Activated naive CD4-positive, alpha-beta T cell treated with anti-CD3 and anti-CD28 coated beads, Interleukin-2, amount 10 ng/mL, durations not matched to agents 7 days and 5 days (primary cell): ENCODE measurements at regions not wholly inside any gene's neighbourhood (a gene's known extent, or its start where the extent isn't known, plus 50 kb on each side); places are given as distances from the start of the nearest gene placed in this dataset.
"Not testable (repeated sequence)": the region's sequence is repeated elsewhere in the genome, so short reads cannot be mapped to it uniquely, and the experiment has no call there.

Experiments
- CTCF ChIA-PET: fragments of 350-600 bp; sonication (Branson Sonifier 250); formaldehyde crosslinking; loops from one replicate; lab custom pipeline; 2021; ENCODE audit warnings: antibody characterized with exemption; lab: Charles Lee
- DNase-seq: peaks from one replicate; pipeline ENCODE4 v3.0.0-alpha.2; 2020
- H3K27ac Mint-ChIP-seq: one replicate; pipeline ENCODE4 v1.8.0; 2021; ENCODE audit warnings: mild to moderate bottlenecking, moderate library complexity, mixed read lengths
- H3K27me3 Mint-ChIP-seq: one replicate; pipeline ENCODE4 v1.8.0; 2021; ENCODE audit warnings: mild to moderate bottlenecking, mixed read lengths
- H3K36me3 Mint-ChIP-seq: one replicate; pipeline ENCODE4 v1.8.0; 2021; ENCODE audit warnings: mixed read lengths
- H3K4me1 Mint-ChIP-seq: one replicate; pipeline ENCODE4 v1.8.0; 2021; ENCODE audit warnings: mixed read lengths
- H3K4me3 Mint-ChIP-seq: one replicate; pipeline ENCODE4 v1.8.0; 2021; ENCODE audit warnings: mild to moderate bottlenecking, moderate library complexity, mixed read lengths
- H3K9me3 Mint-ChIP-seq: one replicate; pipeline ENCODE4 v1.8.0; 2021; ENCODE audit warnings: mixed read lengths

GRCh38 chr19:30255791-30256495 lies 116.2 kb upstream of the ZNF536 start:
- Mint-ChIP-seq H3K9me3 (peaks cover 3% of the 10 kb centered on the region), H3K36me3 (no peaks in the 10 kb centered on the region), H3K27me3 (peaks cover 42% of the 10 kb centered on the region), H3K4me1 (no peaks in the 10 kb centered on the region), H3K27ac (no peak overlapping the region), H3K4me3 (no peak overlapping the region)
- CTCF ChIA-PET = no interaction called here
- no peak for DNase-seq

GRCh38 chr19:30256496-30256850 lies 115.7 kb upstream of the ZNF536 start:
- Mint-ChIP-seq H3K9me3 (peaks cover 3% of the 10 kb centered on the region), H3K27me3 (peaks cover 42% of the 10 kb centered on the region), H3K4me3 (no peak overlapping the region), H3K36me3 (no peaks in the 10 kb centered on the region), H3K27ac (no peak overlapping the region), H3K4me1 (no peaks in the 10 kb centered on the region)
- no peak for DNase-seq
- CTCF ChIA-PET = no interaction called here

DNA sequence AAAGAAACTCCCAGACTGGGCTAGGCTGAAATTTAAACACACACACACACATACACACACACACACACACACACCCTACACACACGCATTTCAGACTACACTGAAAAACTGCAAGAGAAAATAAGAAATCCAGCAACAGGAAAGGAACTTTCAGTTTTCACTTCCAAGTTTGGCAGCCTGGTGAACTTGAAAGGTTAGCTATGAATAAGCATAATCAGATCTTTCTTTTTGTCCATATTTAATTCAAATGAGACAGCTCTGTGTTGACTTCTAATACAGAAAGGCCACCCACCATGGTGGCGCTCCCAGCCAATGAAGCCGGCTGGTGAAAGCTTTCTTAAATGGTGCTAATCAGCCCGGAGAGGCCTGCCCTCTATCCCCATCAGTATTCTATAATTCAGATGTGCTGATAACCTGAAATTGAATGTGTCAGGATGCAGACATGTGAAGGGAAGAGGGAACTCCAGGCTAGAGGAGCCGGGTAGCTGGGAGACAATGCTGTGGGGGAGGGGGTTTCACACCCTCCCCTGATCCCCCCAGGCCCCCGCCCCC lies 108.3 kb upstream of the ZNF536 start:
- Mint-ChIP-seq H3K9me3 (peaks cover 3% of the 10 kb centered on the region), H3K4me1 (no peaks in the 10 kb centered on the region), H3K27me3 (no peaks in the 10 kb centered on the region), H3K36me3 (no peaks in the 10 kb centered on the region), H3K27ac (no peak overlapping the region), H3K4me3 (no peak overlapping the region)
- CTCF ChIA-PET = no interaction called here
- DNase-seq = no peak

GRCh38 chr19:30265918-30266317 lies 106.3 kb upstream of the ZNF536 start:
- H3K36me3 Mint-ChIP-seq, H3K27ac Mint-ChIP-seq, CTCF ChIA-PET, H3K27me3 Mint-ChIP-seq, H3K9me3 Mint-ChIP-seq, H3K4me3 Mint-ChIP-seq, H3K4me1 Mint-ChIP-seq, DNase-seq: not testable (repeated sequence)

DNA sequence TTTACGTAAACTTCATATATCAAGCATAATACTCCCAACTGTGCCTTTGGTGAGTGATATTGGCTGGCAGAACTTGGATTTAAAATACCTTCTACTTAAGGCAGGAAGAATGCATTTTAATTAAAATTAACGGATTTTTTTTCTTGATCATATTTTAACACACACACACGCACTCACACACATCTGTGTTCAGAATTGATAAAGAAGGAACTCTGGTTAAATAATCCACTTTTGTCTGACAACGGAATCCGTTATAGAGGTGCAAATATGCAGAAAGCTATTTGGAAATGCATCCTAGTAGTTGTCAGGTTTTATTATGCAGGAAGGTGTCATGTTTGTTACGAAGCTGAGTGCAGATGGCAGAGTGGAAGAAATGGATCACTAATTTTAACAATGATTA lies 105.5 kb upstream of the ZNF536 start:
- Mint-ChIP-seq H3K4me3 (no peak overlapping the region), H3K27ac (no peak overlapping the region), H3K9me3 (no peaks in the 10 kb centered on the region), H3K27me3 (no peaks in the 10 kb centered on the region), H3K36me3 (no peaks in the 10 kb centered on the region), H3K4me1 (no peaks in the 10 kb centered on the region)
- no peak for DNase-seq
- CTCF ChIA-PET = no interaction called here

DNA sequence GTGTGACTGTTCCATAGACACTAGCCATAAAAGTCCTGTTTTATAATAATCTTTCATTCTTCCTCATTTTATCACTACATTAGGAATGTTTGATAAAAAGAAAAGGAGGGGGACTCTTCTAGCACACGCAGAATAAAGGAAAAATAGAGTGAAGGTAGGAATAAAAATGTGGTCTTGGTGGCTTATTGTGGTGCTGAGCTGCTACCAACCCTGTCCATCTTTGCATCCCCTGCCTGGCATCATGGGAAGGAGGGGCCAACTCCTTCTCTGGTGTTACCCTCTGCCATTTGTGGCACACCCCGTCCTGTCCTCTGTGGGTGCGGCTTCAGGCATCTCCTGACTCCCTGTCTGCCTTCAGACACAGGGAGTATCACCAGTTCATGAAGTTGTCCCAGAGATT lies 104.9 kb upstream of the ZNF536 start:
- H3K27ac Mint-ChIP-seq = no peak overlapping the region
- H3K9me3 Mint-ChIP-seq = no peaks in the 10 kb centered on the region
- no peaks in the 10 kb centered on the region for H3K36me3 Mint-ChIP-seq

GRCh38 chr19:30268601-30269000 lies 103.6 kb upstream of the ZNF536 start:
- CTCF ChIA-PET = no interaction called here
- Mint-ChIP-seq H3K27ac (no peak overlapping the region), H3K4me3 (no peak overlapping the region), H3K9me3 (peaks cover 6% of the 10 kb centered on the region), H3K36me3 (no peaks in the 10 kb centered on the region), H3K4me1 (no peaks in the 10 kb centered on the region), H3K27me3 (no peaks in the 10 kb centered on the region)
- no peak for DNase-seq

More for the DNA sequence above, 104.9 kb upstream of the ZNF536 start:
- H3K4me1 Mint-ChIP-seq = no peaks in the 10 kb centered on the region
- CTCF ChIA-PET = no interaction called here
- H3K27me3 Mint-ChIP-seq = no peaks in the 10 kb centered on the region
- no peak for DNase-seq
- H3K4me3 Mint-ChIP-seq = no peak overlapping the region

DNA sequence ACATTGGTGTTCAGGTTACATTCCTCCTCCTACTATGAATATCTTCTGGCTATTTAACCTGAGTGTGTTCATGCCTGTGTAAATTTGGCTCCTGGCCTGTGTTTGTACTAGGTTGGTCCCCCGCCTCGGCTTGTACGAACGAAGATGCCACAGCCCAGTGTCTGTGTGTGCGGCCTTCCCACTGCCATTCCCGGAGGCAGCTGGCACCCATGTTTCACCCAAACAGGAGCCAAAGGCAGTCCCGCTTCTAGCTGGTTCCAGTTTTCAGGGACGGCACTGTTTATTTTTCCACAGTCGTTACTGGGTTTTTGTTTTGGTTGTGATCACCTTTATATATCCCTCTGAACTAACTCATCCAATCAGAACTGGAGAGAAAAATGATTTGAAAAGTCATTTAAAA lies 102.5 kb upstream of the ZNF536 start:
- Mint-ChIP-seq H3K4me1 (no peaks in the 10 kb centered on the region), H3K4me3 (no peak overlapping the region), H3K9me3 (peaks cover 6% of the 10 kb centered on the region), H3K27ac (no peak overlapping the region), H3K36me3 (no peaks in the 10 kb centered on the region), H3K27me3 (no peaks in the 10 kb centered on the region)
- DNase-seq = no peak
- CTCF ChIA-PET = no interaction called here

DNA sequence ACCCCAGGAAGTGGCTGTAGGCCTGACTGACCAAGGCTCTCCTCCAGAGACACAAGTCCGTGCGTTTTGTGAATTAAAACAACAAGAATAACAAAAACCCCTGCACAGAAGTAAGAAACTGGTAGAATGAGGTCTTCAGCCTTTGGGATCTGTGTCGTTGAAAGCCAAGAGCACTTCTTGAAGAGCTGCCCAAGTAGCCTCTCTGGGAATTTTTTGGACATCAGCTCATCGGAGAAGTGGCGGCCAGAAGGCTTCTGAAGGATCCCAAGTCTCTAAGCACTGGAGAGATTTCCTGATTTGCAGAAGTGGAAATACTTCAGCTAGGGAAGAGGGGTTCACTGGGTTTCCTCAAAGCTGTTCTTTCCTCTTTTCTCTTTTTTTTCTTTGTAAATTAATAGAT lies 100.4 kb upstream of the ZNF536 start:
- no peaks in the 10 kb centered on the region for H3K36me3 Mint-ChIP-seq
- no peaks in the 10 kb centered on the region for H3K4me1 Mint-ChIP-seq
- H3K9me3 Mint-ChIP-seq = peaks cover 6% of the 10 kb centered on the region
- CTCF ChIA-PET = no interaction called here
- DNase-seq = no peak
- no peaks in the 10 kb centered on the region for H3K27me3 Mint-ChIP-seq
- no peak overlapping the region for H3K4me3 Mint-ChIP-seq
- H3K27ac Mint-ChIP-seq = no peak overlapping the region

DNA sequence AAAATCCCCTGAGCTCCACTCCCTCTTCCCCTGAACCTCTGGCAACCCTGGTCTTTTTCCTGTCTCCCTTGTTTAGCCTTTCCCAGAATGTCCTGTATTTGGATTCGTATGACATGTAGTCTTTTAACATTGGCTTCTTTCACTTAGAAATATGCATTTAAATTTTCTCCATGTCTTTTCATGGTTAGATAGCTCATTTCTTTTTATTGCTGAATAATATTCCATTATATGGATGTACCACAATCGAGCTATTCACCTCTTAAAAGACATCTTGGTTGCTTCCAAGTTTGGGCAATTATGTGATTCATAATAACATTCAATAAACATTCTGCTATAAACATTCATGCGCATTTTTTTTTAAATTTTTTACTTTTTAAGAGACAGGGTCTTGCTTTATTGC lies 99.6 kb upstream of the ZNF536 start:
- no peak overlapping the region for H3K27ac Mint-ChIP-seq
- CTCF ChIA-PET = no interaction called here
- H3K9me3 Mint-ChIP-seq = peaks cover 6% of the 10 kb centered on the region

DNA sequence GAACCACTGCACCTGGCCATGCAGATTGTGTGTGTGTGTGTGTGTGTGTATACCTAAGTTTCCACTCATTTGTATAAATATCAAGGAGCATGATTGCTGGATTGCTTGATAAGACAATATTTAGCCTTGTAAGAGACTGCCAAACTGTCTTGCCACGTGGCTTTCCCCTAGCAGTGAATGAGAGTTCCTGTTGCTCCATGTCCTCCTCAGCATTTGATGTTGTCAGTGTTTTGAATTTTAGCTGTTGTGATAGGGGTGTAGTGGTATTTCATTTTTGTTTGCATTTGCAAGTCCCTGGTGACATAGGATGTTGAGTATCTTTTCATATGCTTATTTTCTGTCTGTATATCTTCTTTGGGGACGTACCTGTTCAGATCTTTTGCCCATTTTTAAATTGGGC lies 99.0 kb upstream of the ZNF536 start:
- CTCF ChIA-PET = no interaction called here
- no peak overlapping the region for H3K27ac Mint-ChIP-seq
- no peaks in the 10 kb centered on the region for H3K27me3 Mint-ChIP-seq

More for the DNA sequence above, 99.6 kb upstream of the ZNF536 start:
- Mint-ChIP-seq H3K36me3 (no peaks in the 10 kb centered on the region), H3K4me3 (no peak overlapping the region), H3K27me3 (no peaks in the 10 kb centered on the region), H3K4me1 (no peaks in the 10 kb centered on the region)
- DNase-seq = no peak

GRCh38 chr19:30274987-30275386 lies 97.2 kb upstream of the ZNF536 start:
- H3K27ac Mint-ChIP-seq = no peak overlapping the region
- no peaks in the 10 kb centered on the region for H3K4me1 Mint-ChIP-seq
- no peaks in the 10 kb centered on the region for H3K27me3 Mint-ChIP-seq
- H3K36me3 Mint-ChIP-seq = no peaks in the 10 kb centered on the region
- H3K4me3 Mint-ChIP-seq = no peak overlapping the region
- CTCF ChIA-PET = no interaction called here
- no peak for DNase-seq
- peaks cover 6% of the 10 kb centered on the region for H3K9me3 Mint-ChIP-seq

More for the DNA sequence above, 99.0 kb upstream of the ZNF536 start:
- DNase-seq = no peak
- H3K4me3 Mint-ChIP-seq = no peak overlapping the region
- peaks cover 6% of the 10 kb centered on the region for H3K9me3 Mint-ChIP-seq
- H3K36me3 Mint-ChIP-seq = no peaks in the 10 kb centered on the region
- no peaks in the 10 kb centered on the region for H3K4me1 Mint-ChIP-seq

GRCh38 chr19:30276011-30276882 lies 95.9 kb upstream of the ZNF536 start:
- Mint-ChIP-seq H3K4me1 (no peaks in the 10 kb centered on the region), H3K27ac (no peak overlapping the region), H3K27me3 (no peaks in the 10 kb centered on the region), H3K9me3 (peaks cover 6% of the 10 kb centered on the region), H3K4me3 (no peak overlapping the region), H3K36me3 (no peaks in the 10 kb centered on the region)
- CTCF ChIA-PET = no interaction called here
- no peak for DNase-seq

GRCh38 chr19:30276883-30277280 lies 95.3 kb upstream of the ZNF536 start:
- Mint-ChIP-seq H3K4me3 (no peak overlapping the region), H3K36me3 (no peaks in the 10 kb centered on the region), H3K27me3 (no peaks in the 10 kb centered on the region), H3K9me3 (peaks cover 6% of the 10 kb centered on the region), H3K4me1 (no peaks in the 10 kb centered on the region), H3K27ac (no peak overlapping the region)
- DNase-seq = no peak
- CTCF ChIA-PET = no interaction called here
